ENCODE measurements at regions not wholly inside any gene's neighbourhood (a gene's known extent, or its start where the extent isn't known, plus 50 kb on each side); places are given as distances from the start of the nearest gene placed in this dataset.

GRCh38 chr17:77637818-77638575 is 320.5 kb upstream of the TNRC6C start:
- DNase-seq, result no peak

DNA sequence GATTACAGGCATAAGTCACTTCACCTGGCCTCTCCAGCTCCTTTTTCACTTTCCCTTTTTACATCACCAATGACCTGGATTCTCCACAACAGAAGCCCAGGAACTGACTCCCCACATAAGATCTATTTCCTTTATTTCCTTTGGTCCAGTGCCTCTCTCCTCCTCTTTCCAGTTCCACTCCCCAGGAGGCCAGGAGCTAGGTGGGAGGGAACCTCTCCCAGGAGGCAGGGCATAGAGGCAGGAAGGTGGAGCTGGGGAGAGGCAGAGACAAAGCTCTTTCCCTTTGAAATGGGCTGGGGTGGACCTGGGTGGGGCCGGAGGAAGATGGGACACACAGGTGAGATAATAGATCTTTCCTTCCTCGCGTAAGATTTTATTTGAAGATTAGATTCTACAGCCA is 318.3 kb upstream of the TNRC6C start:
- no peak for DNase-seq

DNA sequence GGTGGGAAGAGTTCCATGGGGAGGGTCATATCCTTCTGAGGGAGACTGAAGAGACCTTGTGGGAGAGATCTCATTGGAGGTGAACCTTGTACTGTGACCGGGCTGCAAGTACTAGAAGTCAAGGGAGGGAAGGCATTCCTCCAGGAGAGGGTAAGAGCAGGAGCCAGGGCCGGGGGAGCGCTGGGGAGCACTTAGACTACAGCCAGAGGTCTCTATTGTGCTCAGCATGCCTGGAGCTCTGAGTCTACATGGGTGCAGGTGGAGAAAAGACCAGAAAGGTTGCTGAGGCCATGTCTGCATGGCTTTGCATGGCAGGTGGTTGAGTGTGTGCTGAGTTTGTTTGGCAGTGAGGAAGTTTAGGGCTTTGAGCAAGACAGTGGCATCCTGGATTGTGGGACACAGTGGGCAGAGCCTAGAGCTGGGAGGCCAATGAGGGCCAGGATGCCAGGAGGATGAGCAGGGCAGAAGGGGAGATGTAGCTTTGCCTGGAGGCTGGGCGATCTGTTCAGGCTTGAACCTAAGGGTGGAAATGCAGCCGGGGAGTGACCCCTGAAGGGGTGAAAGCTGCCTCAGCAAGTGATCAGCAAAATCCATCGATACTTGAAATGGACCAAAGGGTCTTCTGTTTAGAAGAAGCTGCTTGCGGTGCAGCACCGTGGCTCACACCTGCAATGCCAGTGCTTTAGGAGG is 317.4 kb upstream of the TNRC6C start:
- no peak for DNase-seq

DNA sequence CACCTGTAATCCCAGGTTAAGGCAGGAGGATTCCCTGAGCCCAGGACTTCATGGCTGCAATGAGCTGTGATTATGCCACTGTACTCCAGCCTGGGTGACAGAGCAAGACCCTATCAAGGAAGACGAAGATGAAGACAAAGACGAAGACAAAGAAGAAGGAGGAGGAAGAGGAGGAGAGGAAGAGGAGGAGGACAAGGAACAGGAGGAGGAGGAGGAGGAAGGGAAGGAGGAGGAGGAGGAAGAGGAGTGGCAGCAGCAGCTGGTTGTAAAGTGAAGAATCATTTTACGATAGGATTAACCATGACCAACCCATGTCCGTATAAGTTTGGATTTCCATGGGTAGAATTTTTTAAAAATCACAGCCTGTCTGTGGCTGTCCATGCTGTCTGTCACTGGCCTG is 316.8 kb upstream of the TNRC6C start:
- no peak for DNase-seq

DNA sequence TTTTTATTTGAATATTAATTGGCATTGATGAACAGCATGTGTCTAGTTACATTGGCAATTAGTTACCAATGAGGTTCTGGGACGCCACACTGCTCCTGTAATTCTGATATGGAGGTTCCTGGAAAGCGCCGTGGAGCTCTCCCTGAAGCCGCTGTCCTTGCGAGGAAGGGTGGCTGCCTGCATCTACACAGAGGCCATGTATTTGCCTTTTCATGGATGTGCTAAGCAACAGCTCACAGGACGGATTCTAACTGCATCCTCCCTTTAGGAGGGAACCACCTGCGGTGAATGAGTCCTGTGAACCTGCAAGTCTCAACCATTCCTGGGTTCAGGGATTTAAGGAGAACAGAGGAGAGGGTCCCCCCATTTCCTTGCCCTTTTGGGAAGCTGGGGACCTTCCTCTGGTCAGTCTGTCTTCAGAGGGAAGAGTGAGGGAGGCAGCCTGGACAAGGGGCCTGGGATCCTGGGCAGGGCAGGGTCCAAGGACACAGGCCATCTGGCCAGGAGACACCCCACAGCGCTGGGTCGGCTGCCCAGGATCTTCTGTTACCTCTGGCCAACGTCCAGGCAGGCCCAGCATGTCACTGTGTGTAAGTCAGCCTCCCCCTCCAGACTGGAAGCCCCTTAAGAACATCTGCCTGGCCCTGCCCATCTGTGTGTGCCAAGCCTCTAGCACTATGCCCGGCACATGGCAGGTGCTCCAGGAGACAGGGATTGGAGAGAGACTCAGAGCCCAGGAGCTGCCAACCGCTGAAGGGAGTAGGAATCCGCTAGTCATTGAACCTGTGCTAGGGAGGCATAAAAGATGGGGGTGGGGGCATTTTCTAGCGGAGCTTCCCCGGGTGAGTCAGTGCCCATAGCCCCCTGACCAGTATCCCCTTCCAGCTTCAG is 314.1 kb upstream of the TNRC6C start:
- no peak for DNase-seq

DNA sequence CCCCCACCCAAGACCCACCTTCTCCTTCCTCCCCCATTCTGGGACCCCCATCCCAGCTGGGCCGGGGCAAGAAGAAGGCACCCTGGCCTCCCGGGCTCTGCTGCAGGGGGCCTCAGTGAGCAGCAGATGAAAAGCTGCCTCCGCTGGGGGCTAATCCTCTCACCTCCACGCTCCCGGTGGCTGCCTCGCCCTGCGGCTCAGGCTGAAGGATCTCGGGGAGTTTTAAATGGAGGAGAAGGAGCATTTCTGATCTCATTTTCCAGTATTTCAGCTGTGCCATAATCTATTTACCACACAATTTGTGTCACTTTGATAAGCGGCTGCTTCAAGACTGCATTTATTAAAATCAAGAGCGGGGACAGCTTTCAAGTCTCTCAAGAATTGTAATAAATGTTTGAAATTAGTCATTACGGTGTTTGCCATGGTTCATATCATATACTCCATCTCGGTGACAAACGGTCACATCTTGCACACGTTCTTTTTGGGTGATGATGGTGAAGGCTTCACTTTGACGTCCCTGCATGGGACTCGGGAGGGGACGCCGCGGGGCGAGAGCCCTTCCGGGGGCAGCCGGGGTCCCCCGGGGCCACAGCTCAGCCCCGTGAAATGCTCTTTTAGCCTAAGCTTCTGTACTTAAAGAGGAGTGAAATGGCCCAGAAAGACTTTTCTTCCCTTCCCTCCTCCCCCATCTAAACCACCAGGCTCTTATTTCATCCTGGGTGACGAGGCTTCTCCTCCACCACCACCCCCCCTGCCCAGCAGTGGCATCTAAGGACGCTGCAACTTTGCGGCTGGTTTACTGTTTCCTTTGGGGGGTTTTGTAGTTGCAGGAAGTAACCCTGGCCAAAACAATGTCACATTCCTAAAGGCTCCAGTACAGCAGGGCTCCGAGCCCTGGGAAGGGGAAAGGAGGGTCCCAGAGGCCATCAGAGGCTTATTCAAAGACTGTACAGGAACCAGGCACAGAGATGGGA is 313.1 kb upstream of the TNRC6C start:
- DNase-seq, result peak; percentile 26

GRCh38 chr17:77646046-77646430 is 312.5 kb upstream of the TNRC6C start:
- DNase-seq, result no peak

- DNase-seq, result no peak
These were observed 311.0 kb upstream of the TNRC6C start for GRCh38 chr17:77647531-77647930.

- DNase-seq, result no peak
These were observed 308.7 kb upstream of the TNRC6C start for GRCh38 chr17:77649717-77650211.

- no peak for DNase-seq
These were observed 306.5 kb upstream of the TNRC6C start for GRCh38 chr17:77651988-77652387.

- no peak for DNase-seq
These were observed 304.2 kb upstream of the TNRC6C start for GRCh38 chr17:77654296-77654695.

DNA sequence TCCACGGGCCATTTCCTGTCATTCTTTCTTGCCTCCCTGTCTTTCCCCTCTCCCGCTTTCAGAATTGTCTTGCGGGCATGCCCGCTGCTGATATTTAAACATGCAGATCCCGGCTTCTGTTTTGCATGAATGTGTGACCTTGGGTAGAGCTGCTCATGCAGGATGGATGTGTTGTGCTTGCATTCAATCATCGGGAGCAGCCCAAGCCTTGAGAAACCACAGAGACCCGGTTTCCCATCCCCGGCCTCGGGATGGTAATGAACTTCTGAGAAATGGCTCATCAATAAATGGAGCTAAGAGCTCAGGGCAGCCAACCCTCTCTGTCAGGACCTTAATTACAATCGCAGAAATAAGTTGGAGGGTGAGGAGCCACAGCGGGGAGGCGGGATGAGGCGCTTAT is 303.7 kb upstream of the TNRC6C start:
- DNase-seq, result no peak

DNA sequence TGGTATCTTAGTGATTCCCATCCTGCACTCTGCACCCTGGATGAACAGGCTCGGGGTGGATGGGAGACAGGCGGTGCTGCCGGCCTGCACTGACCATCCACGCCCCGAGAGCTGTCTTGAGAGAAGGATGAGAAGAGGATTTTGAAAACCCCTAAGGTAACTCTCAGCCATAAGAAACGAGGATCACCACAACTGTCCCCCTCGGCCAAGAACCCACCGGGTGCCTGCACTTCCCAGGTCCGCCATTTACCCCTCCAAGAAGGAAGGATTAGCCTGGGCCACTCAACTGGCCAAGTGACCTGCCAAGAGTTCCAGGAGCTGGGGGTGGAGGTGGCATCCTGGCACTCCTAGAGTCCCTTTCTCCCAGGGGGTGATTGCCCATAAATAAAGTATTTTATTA is 302.4 kb upstream of the TNRC6C start:
- no peak for DNase-seq

DNA sequence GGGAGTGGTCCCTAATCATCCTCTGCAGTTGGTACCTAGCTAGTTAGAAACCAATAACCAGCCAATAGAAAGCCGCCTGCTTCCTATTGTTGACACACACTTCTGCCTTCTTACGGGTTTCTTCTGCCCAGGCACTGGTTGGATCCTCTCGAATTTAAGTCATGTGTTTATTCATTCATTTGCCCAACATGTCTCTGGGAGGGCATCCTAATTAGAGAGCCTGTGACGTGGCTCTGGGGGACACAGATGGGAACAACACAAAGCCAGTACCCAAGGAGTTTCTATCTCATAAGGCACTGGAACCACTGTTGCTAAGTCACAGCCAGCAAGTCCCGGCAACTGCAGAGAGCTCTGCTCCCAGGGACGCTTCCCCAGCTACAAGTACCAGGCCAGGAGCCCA is 300.7 kb upstream of the TNRC6C start:
- DNase-seq, result no peak

DNA sequence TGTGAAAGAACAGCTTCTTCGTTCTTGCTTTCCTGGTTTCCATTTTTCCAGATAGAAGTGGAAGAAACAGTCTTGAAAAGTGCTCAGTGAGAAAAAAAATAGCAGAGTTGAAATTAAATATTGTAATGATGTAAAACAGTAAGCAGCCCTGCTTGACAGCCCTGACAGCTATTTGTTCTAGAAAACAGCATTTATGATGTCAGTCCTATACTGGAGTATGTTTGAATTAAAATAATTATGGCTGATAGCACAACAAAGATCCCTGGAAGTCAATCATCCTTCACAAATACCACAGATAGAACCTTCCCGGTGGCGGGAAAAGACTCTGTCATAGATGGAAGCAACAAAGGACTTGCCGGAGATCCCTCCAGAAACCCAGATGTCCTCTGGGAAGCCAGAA is 298.0 kb upstream of the TNRC6C start:
- DNase-seq, result no peak

- no peak for DNase-seq
These were observed 295.7 kb upstream of the TNRC6C start for GRCh38 chr17:77662833-77663232.

DNA sequence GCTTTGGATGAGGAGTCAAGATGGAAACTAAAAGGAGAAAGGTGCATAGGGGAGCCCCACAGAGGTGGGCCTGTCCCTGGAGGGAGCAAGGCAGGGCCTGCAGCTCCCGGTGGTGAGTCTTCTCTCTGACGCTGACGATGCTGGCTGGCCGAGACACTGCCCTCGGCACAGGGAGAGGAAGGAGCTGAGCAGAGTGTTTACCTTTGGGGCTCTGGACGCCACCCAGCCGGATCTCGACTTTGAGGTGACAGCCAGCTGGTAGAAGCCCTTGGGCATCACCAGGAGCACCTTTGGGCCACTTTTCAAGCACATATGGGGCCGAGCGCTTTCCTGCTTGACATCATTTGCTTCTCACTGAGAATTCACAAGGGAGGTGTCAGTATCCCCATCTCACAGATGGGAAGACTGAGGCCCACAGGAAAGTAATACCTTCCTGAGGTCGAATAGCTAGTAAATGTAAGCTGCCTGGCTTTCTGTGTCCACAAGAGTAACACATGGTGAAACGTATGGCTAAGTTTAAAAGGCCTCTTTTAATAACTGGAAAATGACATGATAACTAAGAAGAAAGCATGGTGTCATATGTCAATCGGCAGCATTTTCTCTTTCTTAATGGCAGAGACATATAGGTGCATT is 294.3 kb upstream of the TNRC6C start:
- no peak for DNase-seq

DNA sequence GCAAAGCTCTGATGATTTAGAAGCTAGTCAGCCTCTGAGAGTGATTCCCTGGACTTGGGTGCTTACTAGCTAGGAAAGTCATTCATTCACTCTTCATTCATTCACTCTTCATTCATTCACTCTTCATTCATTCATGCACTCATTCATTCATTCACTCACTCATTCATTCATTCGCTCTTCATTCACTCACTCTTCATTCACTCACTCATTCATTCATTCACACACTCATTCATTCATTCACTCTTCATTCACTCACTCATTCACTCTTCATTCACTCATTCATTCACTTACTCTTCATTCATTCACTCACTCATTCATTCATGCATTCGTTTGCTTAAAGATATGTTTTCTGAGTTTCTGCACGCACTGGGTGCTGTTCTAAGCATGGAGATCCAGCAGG is 292.7 kb upstream of the TNRC6C start:
- no peak for DNase-seq

DNA sequence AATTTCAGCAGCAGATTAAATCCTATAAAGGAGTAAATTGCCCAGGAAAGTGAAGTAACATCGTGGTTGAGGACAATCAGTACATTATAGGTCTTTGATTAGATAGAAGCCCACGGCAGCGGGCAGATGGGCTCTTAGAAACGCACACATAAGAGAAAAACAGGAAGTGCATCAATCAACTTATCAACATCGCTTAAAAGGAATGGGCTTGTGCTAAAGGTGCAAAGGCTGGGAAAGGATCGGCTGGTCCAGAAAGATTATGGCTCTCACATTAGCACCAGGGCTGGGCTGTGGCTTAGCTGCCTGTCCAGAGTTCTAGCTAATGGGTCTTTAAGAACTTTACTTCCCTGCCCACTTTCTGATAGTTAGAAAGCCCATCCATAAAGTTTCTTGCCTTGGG is 292.0 kb upstream of the TNRC6C start:
- no peak for DNase-seq

DNA sequence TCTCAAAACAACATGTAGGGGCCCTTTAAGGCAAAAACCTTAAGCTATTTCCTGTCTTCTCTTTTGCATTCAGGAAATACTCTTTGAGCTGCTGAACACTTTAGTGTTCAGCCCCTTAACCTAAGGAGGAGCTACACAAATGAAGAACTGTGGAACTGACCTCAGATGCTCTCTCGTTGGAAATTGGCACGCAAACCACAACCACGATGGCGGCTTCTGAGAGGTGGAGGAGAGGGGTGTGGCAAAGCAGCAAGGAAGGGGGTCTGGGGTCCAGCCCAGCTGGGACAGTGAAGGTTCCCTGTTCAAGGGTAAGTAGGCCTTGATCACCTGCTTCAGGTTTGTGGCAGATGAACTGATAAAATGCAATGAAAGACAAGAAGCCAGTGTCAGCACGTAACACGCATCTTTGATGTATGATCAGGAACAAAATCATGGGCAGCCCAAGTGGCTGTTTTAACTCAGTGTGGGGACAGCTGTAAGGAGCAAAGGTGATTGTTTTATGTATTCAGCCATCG is 291.6 kb upstream of the TNRC6C start:
- peak; percentile 54 for DNase-seq

- no peak for DNase-seq
These were observed 291.0 kb upstream of the TNRC6C start for GRCh38 chr17:77667478-77667877.
